ENCODE measurements at regions not wholly inside any gene's neighbourhood (a gene's known extent, or its start where the extent isn't known, plus 50 kb on each side); places are given as distances from the start of the nearest gene placed in this dataset.
A peak's percentile ranks its signal among the peaks of the same experiment; 100 is the strongest.

- FAIRE-seq (no peak), DNase-seq (ENCODE audit: low spot score) (peak; percentile 69)
These were observed 52.7 kb upstream of the ERCC6L2 start for GRCh38 chr9:95822583-95823431.

DNA sequence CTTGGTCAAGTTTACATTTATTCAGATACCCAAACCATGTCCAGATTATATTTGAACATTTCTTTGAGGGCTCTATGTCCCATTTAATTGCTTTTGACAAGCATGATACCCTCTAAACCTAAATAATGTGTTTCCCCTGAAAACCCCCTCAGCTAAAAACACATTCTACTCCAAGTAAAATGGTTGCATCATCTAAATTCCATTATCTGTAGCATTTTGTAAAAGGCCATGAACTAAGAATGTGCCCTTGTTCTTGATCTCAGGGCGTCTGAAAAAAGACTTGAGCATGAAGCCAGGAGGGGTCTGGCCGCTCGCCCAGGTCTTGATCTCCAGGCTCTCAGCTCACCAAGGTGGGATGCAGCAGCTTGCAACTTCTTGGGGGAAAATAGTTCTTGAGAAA, 53.5 kb upstream of the ERCC6L2 start:
- DNase-seq (ENCODE audit: low spot score), result no peak
- no peak for FAIRE-seq

- no peak for DNase-seq (ENCODE audit: low spot score)
These were observed 55.4 kb upstream of the ERCC6L2 start for GRCh38 chr9:95820074-95820473.

GRCh38 chr9:95819636-95820035, 55.9 kb upstream of the ERCC6L2 start:
- FAIRE-seq, result no peak
- DNase-seq (ENCODE audit: low spot score), result peak; percentile 44

More at GRCh38 chr9:95820074-95820473, 55.4 kb upstream of the ERCC6L2 start:
- FAIRE-seq, result no peak

- DNase-seq (ENCODE audit: low spot score) (no peak), FAIRE-seq (no peak)
These were observed 58.3 kb upstream of the ERCC6L2 start for GRCh38 chr9:95817205-95817604.

GRCh38 chr9:95816716-95817115, 58.8 kb upstream of the ERCC6L2 start:
- no peak for FAIRE-seq
- DNase-seq (ENCODE audit: low spot score), result peak; percentile 47

DNA sequence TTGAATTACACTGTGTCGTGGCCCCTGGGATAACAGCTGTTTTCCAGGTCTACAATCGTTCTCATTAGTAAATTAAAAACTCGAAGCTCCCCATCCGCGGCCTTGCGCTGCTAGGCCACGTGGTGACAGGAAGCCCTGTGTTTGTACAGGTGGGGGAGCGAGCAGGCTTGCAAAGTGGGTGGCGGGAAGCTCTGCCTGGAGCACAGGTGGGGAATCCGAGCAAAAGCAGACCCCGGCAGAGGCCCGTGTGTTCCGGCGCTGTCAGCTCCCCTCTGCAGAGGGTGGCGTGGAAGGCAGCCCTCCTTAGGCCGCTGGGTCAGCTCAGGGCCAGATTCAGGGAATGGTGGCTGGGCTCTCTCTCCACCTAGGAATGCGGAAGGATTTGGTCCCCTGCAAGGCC, 59.5 kb upstream of the ERCC6L2 start:
- FAIRE-seq, result no peak
- no peak for DNase-seq (ENCODE audit: low spot score)

- FAIRE-seq (peak; percentile 91), DNase-seq (ENCODE audit: low spot score) (peak; percentile 86)
These were observed 60.4 kb upstream of the ERCC6L2 start for GRCh38 chr9:95815133-95815532.

DNA sequence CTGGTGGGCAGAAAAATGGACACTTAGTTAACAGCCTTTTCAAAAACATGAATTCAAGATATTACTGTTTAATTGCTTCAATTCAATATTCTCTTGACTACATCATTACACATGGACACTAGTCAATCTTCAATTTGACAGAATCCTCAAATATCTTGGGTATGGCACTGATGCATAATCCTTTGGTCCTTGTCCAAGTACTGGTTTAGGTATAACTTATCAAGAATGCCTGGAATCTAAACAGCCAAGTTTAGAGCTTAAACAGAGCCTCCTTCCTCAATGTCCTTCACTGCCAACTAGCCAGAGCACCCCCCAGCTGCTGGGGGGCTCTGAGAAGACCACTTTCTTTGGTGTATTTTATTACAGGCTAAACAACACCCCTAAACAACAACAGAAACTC, 61.6 kb upstream of the ERCC6L2 start:
- DNase-seq (ENCODE audit: low spot score) (no peak), FAIRE-seq (no peak)

DNA sequence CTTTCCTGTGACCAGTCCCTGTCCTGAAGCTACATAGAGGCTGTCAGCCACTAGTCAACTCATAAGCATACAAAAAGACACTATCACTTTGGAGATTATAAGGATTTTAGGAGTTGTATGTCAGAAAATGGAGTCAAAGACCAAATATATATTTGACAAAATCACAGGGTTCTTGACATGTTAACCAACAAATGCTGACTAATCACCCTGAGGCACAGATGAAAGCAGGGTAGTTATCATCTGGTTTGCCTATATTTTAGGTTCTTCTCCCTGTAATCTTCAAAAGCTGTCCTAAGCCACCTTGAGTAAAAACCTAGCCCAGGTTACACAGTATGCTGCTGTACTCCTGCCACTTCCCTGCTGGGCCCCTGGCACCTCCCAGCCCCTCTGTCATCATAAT, 64.7 kb upstream of the ERCC6L2 start:
- DNase-seq (ENCODE audit: low spot score) (no peak), FAIRE-seq (no peak)

- no peak for FAIRE-seq
- no peak for DNase-seq (ENCODE audit: low spot score)
These were observed 65.4 kb upstream of the ERCC6L2 start for GRCh38 chr9:95810133-95810532.

DNA sequence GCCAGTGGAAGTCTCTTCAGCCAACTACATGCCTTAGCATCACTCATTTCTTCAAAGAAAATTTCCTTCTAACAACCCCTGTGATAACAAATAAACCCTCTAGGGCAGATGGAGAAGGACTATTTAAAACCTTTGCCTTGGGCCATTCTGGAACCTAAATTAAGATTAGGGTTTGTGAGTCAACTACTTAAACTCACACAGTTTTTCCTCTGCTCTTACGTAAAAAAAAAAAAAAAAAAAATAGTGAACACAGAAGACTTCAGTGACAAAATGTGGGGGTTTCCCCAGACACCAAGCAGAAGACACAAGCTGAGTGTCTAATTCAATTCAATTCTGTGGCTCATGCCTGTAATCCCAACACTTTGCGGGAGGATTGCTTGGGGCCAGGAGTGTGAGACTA, 65.8 kb upstream of the ERCC6L2 start:
- no peak for FAIRE-seq

DNA sequence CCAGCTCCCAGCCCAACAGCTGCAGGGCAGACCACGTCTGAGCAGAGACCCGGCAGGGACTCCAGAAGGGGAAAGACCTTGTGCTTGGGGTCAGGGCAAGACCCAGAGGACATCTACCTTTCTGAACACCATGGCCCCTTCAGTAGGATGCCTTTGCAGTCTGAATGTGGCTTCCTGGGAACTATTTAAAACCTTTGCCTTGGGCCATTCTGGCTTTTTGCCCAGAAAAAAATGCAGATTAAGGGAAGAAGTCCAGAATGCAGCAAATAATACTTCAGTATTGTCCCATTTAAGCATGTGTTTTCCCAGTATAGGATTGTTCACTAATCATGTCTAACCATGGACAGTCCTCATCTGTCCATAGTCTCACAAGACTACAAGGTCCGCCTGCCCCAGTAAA, 67.5 kb upstream of the ERCC6L2 start:
- FAIRE-seq (no peak), DNase-seq (ENCODE audit: low spot score) (no peak)

More for the DNA sequence above, 65.8 kb upstream of the ERCC6L2 start:
- no peak for DNase-seq (ENCODE audit: low spot score)

DNA sequence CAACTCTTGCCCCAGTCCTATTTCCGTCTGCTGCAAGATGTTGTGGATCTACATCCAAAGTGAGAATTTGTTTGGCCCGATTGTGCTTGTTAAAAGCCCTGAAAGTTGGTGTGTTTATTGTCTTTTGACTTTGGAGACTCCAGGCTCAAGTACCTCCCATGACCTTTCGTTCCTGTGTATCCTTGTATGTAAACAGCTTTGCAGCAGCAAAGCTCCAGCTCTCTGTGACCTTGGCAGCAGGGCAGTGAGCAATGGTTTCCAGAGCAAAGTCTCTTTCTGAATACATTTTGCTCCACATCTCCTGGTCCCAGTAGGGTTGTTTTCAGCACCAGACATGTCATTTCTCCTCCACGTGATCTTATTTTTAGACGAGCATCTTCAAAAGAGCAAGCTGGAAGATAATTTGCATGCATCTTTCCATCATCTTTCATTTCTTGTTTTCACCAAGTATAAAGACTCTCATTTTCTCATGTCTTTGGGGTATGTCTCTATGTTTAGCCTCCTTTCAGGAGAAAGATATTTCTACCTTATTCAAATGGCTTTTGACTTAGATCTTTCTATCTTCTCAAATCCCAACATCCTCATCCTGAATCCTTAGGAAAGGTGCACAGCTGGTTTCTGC, 68.1 kb upstream of the ERCC6L2 start:
- DNase-seq (ENCODE audit: low spot score), result no peak
- no peak for FAIRE-seq

DNA sequence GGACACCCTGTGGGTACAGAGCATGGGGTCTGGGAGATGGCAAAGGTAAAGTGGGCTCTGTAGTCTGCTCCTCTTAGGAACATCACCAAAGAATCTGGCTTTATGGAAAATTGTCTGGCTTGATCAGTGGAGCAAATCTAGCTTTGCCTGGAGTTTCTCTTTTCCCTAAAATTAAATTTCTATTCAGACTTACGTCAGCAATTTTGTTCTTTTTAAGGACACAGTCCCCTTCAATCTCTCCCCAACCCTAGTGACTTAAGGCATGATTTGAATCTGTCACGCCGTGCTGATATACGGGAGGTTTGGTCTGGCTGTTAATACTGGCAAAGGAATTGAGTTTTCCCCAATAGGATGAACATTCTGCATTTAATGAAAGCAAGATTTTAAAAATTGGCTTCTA, 72.3 kb upstream of the ERCC6L2 start:
- FAIRE-seq (no peak), DNase-seq (ENCODE audit: low spot score) (no peak)

- no peak for FAIRE-seq
- DNase-seq (ENCODE audit: low spot score), result no peak
These were observed 73.7 kb upstream of the ERCC6L2 start for GRCh38 chr9:95801797-95802196.

DNA sequence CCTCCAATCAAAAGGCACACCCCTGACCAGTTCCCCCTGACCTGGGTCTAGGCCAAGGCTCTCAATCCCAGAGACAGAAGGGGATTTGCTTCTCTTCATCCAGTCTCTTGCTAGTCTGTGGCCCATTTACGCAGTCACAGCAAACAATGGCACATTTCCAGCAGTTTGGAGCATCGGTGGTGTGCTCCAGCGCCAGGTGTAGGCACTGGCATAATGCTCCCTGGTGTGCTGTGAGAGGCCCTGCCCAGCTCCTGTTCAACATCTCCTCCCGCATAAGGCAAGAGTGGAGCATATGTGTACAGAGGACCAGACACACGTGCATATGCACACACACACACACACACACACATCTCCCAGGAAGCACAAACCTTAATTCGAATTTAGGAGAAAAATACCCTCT, 79.5 kb upstream of the ERCC6L2 start:
- FAIRE-seq, result no peak

GRCh38 chr9:95793924-95794828, 81.3 kb upstream of the ERCC6L2 start:
- DNase-seq (ENCODE audit: low spot score), result peak; percentile 40
- FAIRE-seq, result no peak

More for the DNA sequence above, 79.5 kb upstream of the ERCC6L2 start:
- no peak for DNase-seq (ENCODE audit: low spot score)

DNA sequence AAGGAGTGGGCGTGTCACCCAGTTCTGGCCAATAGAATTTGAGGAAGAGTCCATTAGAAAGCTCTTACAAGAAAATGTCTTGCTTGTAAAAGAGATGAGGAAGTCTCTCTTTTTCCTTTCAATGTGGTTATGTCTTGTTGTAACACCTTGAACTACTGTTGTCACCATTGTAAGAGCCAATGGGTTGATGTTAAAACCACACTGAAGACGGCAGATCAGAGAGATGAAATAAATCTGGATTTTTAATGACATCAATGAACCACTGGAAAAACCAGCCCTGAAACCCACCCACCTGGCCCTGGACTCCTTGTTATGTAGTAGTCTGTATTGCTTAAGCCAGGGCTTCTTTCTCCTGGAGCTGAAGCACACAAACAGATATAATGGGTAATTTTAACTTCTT, 83.8 kb upstream of the ERCC6L2 start:
- no peak for FAIRE-seq
- DNase-seq (ENCODE audit: low spot score), result no peak

DNA sequence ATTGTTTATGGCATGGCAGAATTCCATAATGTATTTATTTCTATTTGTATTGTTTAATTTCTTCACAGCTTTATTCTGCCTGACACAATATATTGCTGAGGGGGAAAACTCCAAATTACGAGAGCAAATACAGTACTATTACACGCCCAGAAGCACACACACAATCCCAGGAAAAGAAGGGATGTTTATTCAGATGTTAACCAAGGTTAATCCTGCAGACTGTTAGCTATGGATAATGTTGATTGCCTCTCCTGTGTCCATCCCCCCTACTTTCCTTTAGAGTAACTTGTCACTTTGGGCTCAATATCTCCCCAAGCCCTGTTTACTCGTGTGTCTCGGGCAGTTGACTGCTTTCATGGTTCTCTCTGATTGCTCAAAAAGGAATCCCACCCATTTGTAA, 84.2 kb upstream of the ERCC6L2 start:
- FAIRE-seq (no peak), DNase-seq (ENCODE audit: low spot score) (no peak)

GRCh38 chr9:95788521-95788991, 86.9 kb upstream of the ERCC6L2 start:
- no peak for FAIRE-seq
- no peak for DNase-seq (ENCODE audit: low spot score)

DNA sequence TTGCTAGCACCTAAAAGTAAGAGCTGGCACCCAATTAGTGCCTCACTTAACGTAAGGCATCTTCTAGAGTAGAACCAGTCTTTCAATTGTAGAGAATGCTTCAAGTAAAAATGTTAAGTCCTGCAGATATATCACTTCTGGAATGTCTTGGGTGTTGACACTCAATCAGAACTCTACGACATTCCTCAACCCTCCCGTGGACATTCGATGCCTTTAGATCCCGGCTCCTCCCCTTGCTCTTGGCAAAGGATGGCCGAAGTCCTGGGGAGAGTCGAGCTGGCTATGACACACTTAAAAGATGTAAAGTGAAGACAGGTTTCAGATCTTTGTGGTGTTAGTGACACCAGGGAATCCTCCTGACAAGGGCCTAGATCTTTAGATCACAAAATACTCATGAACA, 87.5 kb upstream of the ERCC6L2 start:
- FAIRE-seq (no peak), DNase-seq (ENCODE audit: low spot score) (no peak)

Data from urothelium cell line (cell line).